ENCODE measurements at regions not wholly inside any gene's neighbourhood (a gene's known extent, or its start where the extent isn't known, plus 50 kb on each side); places are given as distances from the start of the nearest gene placed in this dataset.

GRCh38 chr1:195790514-195791168, 817.6 kb downstream of the KCNT2 start:
- Histone ChIP-seq H3K4me3 (ENCODE audit: low read length) (no peak overlapping the region), H3K27me3 (ENCODE audit: control insufficient read depth, insufficient read depth, low read length) (no peaks in the 10 kb centered on the region), H3K9me3 (ENCODE audit: control insufficient read depth, low read length) (no peaks in the 10 kb centered on the region), H3K4me1 (ENCODE audit: control insufficient read depth, insufficient read depth, low read length) (no peaks in the 10 kb centered on the region), H3K9ac (ENCODE audit: low read length) (no peak overlapping the region), H3K36me3 (ENCODE audit: control insufficient read depth, insufficient read depth, low read length) (no peaks in the 10 kb centered on the region)

- H3K36me3 ChIP-seq (ENCODE audit: control insufficient read depth, insufficient read depth, low read length): no peaks in the 10 kb centered on the region
- H3K4me1 ChIP-seq (ENCODE audit: control insufficient read depth, insufficient read depth, low read length): no peaks in the 10 kb centered on the region
- H3K9me3 ChIP-seq (ENCODE audit: control insufficient read depth, low read length): no peaks in the 10 kb centered on the region
Observed at GRCh38 chr1:195789321-195789720, 818.9 kb downstream of the KCNT2 start.

GRCh38 chr1:195788721-195789120, 819.5 kb downstream of the KCNT2 start:
- Histone ChIP-seq H3K9me3 (ENCODE audit: control insufficient read depth, low read length) (no peaks in the 10 kb centered on the region), H3K4me1 (ENCODE audit: control insufficient read depth, insufficient read depth, low read length) (no peaks in the 10 kb centered on the region), H3K4me3 (ENCODE audit: low read length) (no peak overlapping the region), H3K36me3 (ENCODE audit: control insufficient read depth, insufficient read depth, low read length) (no peaks in the 10 kb centered on the region), H3K9ac (ENCODE audit: low read length) (no peak overlapping the region), H3K27me3 (ENCODE audit: control insufficient read depth, insufficient read depth, low read length) (no peaks in the 10 kb centered on the region)

More at GRCh38 chr1:195789321-195789720, 818.9 kb downstream of the KCNT2 start:
- H3K27me3 ChIP-seq (ENCODE audit: control insufficient read depth, insufficient read depth, low read length): no peaks in the 10 kb centered on the region
- no peak overlapping the region for H3K4me3 ChIP-seq (ENCODE audit: low read length)
- no peak overlapping the region for H3K9ac ChIP-seq (ENCODE audit: low read length)

GRCh38 chr1:195785830-195786229, 822.4 kb downstream of the KCNT2 start:
- H3K27me3 ChIP-seq (ENCODE audit: control insufficient read depth, insufficient read depth, low read length): no peaks in the 10 kb centered on the region
- H3K9ac ChIP-seq (ENCODE audit: low read length): no peak overlapping the region
- no peak overlapping the region for H3K4me3 ChIP-seq (ENCODE audit: low read length)
- H3K36me3 ChIP-seq (ENCODE audit: control insufficient read depth, insufficient read depth, low read length): no peaks in the 10 kb centered on the region
- no peaks in the 10 kb centered on the region for H3K9me3 ChIP-seq (ENCODE audit: control insufficient read depth, low read length)
- H3K4me1 ChIP-seq (ENCODE audit: control insufficient read depth, insufficient read depth, low read length): no peaks in the 10 kb centered on the region

GRCh38 chr1:195773931-195774330, 834.3 kb downstream of the KCNT2 start:
- Histone ChIP-seq H3K27me3 (ENCODE audit: control insufficient read depth, insufficient read depth, low read length) (no peaks in the 10 kb centered on the region), H3K9me3 (ENCODE audit: control insufficient read depth, low read length) (no peaks in the 10 kb centered on the region), H3K4me1 (ENCODE audit: control insufficient read depth, insufficient read depth, low read length) (no peaks in the 10 kb centered on the region), H3K36me3 (ENCODE audit: control insufficient read depth, insufficient read depth, low read length) (no peaks in the 10 kb centered on the region), H3K9ac (ENCODE audit: low read length) (no peak overlapping the region), H3K4me3 (ENCODE audit: low read length) (no peak overlapping the region)

GRCh38 chr1:195769461-195769860, 838.8 kb downstream of the KCNT2 start:
- no peaks in the 10 kb centered on the region for H3K9me3 ChIP-seq (ENCODE audit: control insufficient read depth, low read length)
- H3K36me3 ChIP-seq (ENCODE audit: control insufficient read depth, insufficient read depth, low read length): no peaks in the 10 kb centered on the region
- H3K27me3 ChIP-seq (ENCODE audit: control insufficient read depth, insufficient read depth, low read length): no peaks in the 10 kb centered on the region
- H3K9ac ChIP-seq (ENCODE audit: low read length): no peak overlapping the region
- no peaks in the 10 kb centered on the region for H3K4me1 ChIP-seq (ENCODE audit: control insufficient read depth, insufficient read depth, low read length)
- H3K4me3 ChIP-seq (ENCODE audit: low read length): no peak overlapping the region

GRCh38 chr1:195768936-195769335, 839.3 kb downstream of the KCNT2 start:
- Histone ChIP-seq H3K36me3 (ENCODE audit: control insufficient read depth, insufficient read depth, low read length) (no peaks in the 10 kb centered on the region), H3K9ac (ENCODE audit: low read length) (no peak overlapping the region), H3K9me3 (ENCODE audit: control insufficient read depth, low read length) (no peaks in the 10 kb centered on the region), H3K4me3 (ENCODE audit: low read length) (no peak overlapping the region), H3K27me3 (ENCODE audit: control insufficient read depth, insufficient read depth, low read length) (no peaks in the 10 kb centered on the region), H3K4me1 (ENCODE audit: control insufficient read depth, insufficient read depth, low read length) (no peaks in the 10 kb centered on the region)

GRCh38 chr1:195768377-195768776, 839.9 kb downstream of the KCNT2 start:
- Histone ChIP-seq H3K4me1 (ENCODE audit: control insufficient read depth, insufficient read depth, low read length) (no peaks in the 10 kb centered on the region), H3K9ac (ENCODE audit: low read length) (no peak overlapping the region), H3K27me3 (ENCODE audit: control insufficient read depth, insufficient read depth, low read length) (no peaks in the 10 kb centered on the region), H3K36me3 (ENCODE audit: control insufficient read depth, insufficient read depth, low read length) (no peaks in the 10 kb centered on the region), H3K9me3 (ENCODE audit: control insufficient read depth, low read length) (no peaks in the 10 kb centered on the region), H3K4me3 (ENCODE audit: low read length) (no peak overlapping the region)

GRCh38 chr1:195766709-195767108, 841.5 kb downstream of the KCNT2 start:
- H3K9ac ChIP-seq (ENCODE audit: low read length): no peak overlapping the region
- no peaks in the 10 kb centered on the region for H3K9me3 ChIP-seq (ENCODE audit: control insufficient read depth, low read length)
- H3K4me1 ChIP-seq (ENCODE audit: control insufficient read depth, insufficient read depth, low read length): no peaks in the 10 kb centered on the region
- H3K27me3 ChIP-seq (ENCODE audit: control insufficient read depth, insufficient read depth, low read length): no peaks in the 10 kb centered on the region
- no peak overlapping the region for H3K4me3 ChIP-seq (ENCODE audit: low read length)
- H3K36me3 ChIP-seq (ENCODE audit: control insufficient read depth, insufficient read depth, low read length): no peaks in the 10 kb centered on the region

- no peaks in the 10 kb centered on the region for H3K4me1 ChIP-seq (ENCODE audit: control insufficient read depth, insufficient read depth, low read length)
- H3K9me3 ChIP-seq (ENCODE audit: control insufficient read depth, low read length): no peaks in the 10 kb centered on the region
- no peaks in the 10 kb centered on the region for H3K27me3 ChIP-seq (ENCODE audit: control insufficient read depth, insufficient read depth, low read length)
- no peak overlapping the region for H3K9ac ChIP-seq (ENCODE audit: low read length)
- no peak overlapping the region for H3K4me3 ChIP-seq (ENCODE audit: low read length)
- no peaks in the 10 kb centered on the region for H3K36me3 ChIP-seq (ENCODE audit: control insufficient read depth, insufficient read depth, low read length)
Observed at GRCh38 chr1:195765099-195765498, 843.1 kb downstream of the KCNT2 start.

GRCh38 chr1:195763907-195764374, 844.3 kb downstream of the KCNT2 start:
- Histone ChIP-seq H3K4me3 (ENCODE audit: low read length) (no peak overlapping the region), H3K9ac (ENCODE audit: low read length) (no peak overlapping the region), H3K36me3 (ENCODE audit: control insufficient read depth, insufficient read depth, low read length) (no peaks in the 10 kb centered on the region), H3K27me3 (ENCODE audit: control insufficient read depth, insufficient read depth, low read length) (no peaks in the 10 kb centered on the region), H3K9me3 (ENCODE audit: control insufficient read depth, low read length) (no peaks in the 10 kb centered on the region), H3K4me1 (ENCODE audit: control insufficient read depth, insufficient read depth, low read length) (no peaks in the 10 kb centered on the region)

GRCh38 chr1:195763146-195763906, 844.9 kb downstream of the KCNT2 start:
- no peaks in the 10 kb centered on the region for H3K36me3 ChIP-seq (ENCODE audit: control insufficient read depth, insufficient read depth, low read length)
- H3K27me3 ChIP-seq (ENCODE audit: control insufficient read depth, insufficient read depth, low read length): no peaks in the 10 kb centered on the region
- no peaks in the 10 kb centered on the region for H3K9me3 ChIP-seq (ENCODE audit: control insufficient read depth, low read length)
- H3K4me3 ChIP-seq (ENCODE audit: low read length): no peak overlapping the region
- no peak overlapping the region for H3K9ac ChIP-seq (ENCODE audit: low read length)
- H3K4me1 ChIP-seq (ENCODE audit: control insufficient read depth, insufficient read depth, low read length): no peaks in the 10 kb centered on the region
